ENCODE measurements at regions not wholly inside any gene's neighbourhood (a gene's known extent, or its start where the extent isn't known, plus 50 kb on each side); places are given as distances from the start of the nearest gene placed in this dataset.
A peak's percentile ranks its signal among the peaks of the same experiment; 100 is the strongest.

GRCh38 chr5:73267766-73268435 lies 94.9 kb downstream of the TMEM174 start:
- DNase-seq (ENCODE audit: low read depth), result no peak

GRCh38 chr5:73266925-73267765 lies 94.2 kb downstream of the TMEM174 start:
- DNase-seq (ENCODE audit: low read depth), result no peak

GRCh38 chr5:73266176-73266738 lies 93.3 kb downstream of the TMEM174 start:
- no peak for DNase-seq (ENCODE audit: low read depth)

GRCh38 chr5:73265641-73266040 lies 92.6 kb downstream of the TMEM174 start:
- DNase-seq (ENCODE audit: low read depth), result no peak

- no peak for DNase-seq (ENCODE audit: low read depth)
Observed at GRCh38 chr5:73264631-73265030, 91.6 kb downstream of the TMEM174 start.

- no peak for DNase-seq (ENCODE audit: low read depth)
Observed at GRCh38 chr5:73263001-73263710, 90.2 kb downstream of the TMEM174 start.

- no peak for DNase-seq (ENCODE audit: low read depth)
Observed at GRCh38 chr5:73256862-73257261, 83.9 kb downstream of the TMEM174 start.

GRCh38 chr5:73256462-73256861 lies 83.5 kb downstream of the TMEM174 start:
- no peak for DNase-seq (ENCODE audit: low read depth)

- DNase-seq (ENCODE audit: low read depth), result no peak
Observed at GRCh38 chr5:73256012-73256411, 83.0 kb downstream of the TMEM174 start.

GRCh38 chr5:73254642-73255041 lies 81.6 kb downstream of the TMEM174 start:
- DNase-seq (ENCODE audit: low read depth), result no peak

GRCh38 chr5:73253047-73253660 lies 80.2 kb downstream of the TMEM174 start:
- DNase-seq (ENCODE audit: low read depth), result no peak

GRCh38 chr5:73250645-73251044 lies 77.7 kb downstream of the TMEM174 start:
- peak; percentile 89 for DNase-seq (ENCODE audit: low read depth)

- DNase-seq (ENCODE audit: low read depth), result no peak
Observed at GRCh38 chr5:73242735-73243134, 69.7 kb downstream of the TMEM174 start.

- DNase-seq (ENCODE audit: low read depth), result no peak
Observed at GRCh38 chr5:73238873-73239272, 65.9 kb downstream of the TMEM174 start.

GRCh38 chr5:73236541-73237128 lies 63.6 kb downstream of the TMEM174 start:
- DNase-seq (ENCODE audit: low read depth), result peak; percentile 21

- no peak for DNase-seq (ENCODE audit: low read depth)
Observed at GRCh38 chr5:73234204-73234555, 61.2 kb downstream of the TMEM174 start.

- DNase-seq (ENCODE audit: low read depth), result no peak
Observed at GRCh38 chr5:73233461-73234203, 60.6 kb downstream of the TMEM174 start.

- no peak for DNase-seq (ENCODE audit: low read depth)
Observed at GRCh38 chr5:73233053-73233460, 60.1 kb downstream of the TMEM174 start.

GRCh38 chr5:73232266-73233041 lies 59.5 kb downstream of the TMEM174 start:
- no peak for DNase-seq (ENCODE audit: low read depth)

All from myocyte (in vitro differentiated cells).